Caki2 (cell line): ENCODE measurements at regions not wholly inside any gene's neighbourhood (a gene's known extent, or its start where the extent isn't known, plus 50 kb on each side); places are given as distances from the start of the nearest gene placed in this dataset.
A peak's percentile ranks its signal among the peaks of the same experiment; 100 is the strongest.

Source experiments
- DNase-seq: peaks from one replicate; pipeline ENCODE4 v3.0.0-alpha.2; 2015; ENCODE audit warnings: low read depth
- in situ Hi-C: cut with HindIII; loops from 2 replicates; pipeline ENCODE4 v1.10.0; 2016; ENCODE audit warnings: low sequenced_read_pairs, low pct_unique_long_range_greater_than_20kb, mixed read lengths

DNA sequence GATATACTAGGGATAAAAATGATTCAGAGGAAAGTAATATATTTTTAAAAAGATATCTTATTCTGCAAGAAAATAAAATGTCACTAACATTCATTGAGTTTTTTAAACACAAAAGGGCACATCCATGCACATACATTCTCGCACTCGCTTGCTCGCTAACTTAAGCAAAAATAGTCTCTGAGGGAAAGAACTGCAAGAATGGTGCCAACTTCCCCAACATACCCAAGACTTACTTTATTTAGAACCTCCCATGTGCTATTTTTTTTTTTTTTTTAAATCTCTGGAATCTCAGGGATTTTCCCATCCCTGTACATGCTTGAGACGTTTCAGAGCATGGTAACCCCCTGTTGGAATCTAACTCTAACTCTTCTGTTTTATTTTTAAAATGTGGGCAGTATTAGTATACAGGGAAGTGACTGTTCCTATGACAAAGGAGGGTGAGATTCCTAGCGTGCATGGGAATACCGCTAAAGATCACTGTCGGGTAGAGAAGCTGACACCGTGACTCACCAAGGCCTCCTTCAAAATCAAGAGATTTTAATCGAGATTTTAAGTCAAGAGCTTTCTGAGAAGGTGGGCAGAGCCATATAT lies 187.9 kb upstream of the ZEB2 start:
- DNase-seq, result peak; percentile 48
- in situ Hi-C loops, result no loop called here

DNA sequence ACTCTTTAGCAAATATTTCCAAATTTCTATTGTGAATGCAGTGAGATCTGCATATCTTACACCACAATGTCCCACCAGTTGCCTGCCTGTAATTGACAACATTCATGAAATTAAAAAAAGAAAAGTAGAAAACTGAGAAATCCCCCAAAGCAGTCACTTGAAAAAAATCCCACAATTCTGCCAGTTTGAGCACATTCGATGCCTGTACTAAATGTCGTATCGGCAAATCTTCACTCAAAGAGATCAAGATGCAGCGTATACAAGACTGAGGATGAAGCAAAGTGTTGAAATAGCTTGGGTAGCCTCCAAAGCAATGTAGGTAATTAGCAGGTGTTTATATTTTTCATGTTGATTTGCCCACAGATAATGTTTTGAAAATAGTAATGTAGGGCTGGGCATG lies 186.7 kb upstream of the ZEB2 start:
- no peak for DNase-seq
- in situ Hi-C loops, result no loop called here

DNA sequence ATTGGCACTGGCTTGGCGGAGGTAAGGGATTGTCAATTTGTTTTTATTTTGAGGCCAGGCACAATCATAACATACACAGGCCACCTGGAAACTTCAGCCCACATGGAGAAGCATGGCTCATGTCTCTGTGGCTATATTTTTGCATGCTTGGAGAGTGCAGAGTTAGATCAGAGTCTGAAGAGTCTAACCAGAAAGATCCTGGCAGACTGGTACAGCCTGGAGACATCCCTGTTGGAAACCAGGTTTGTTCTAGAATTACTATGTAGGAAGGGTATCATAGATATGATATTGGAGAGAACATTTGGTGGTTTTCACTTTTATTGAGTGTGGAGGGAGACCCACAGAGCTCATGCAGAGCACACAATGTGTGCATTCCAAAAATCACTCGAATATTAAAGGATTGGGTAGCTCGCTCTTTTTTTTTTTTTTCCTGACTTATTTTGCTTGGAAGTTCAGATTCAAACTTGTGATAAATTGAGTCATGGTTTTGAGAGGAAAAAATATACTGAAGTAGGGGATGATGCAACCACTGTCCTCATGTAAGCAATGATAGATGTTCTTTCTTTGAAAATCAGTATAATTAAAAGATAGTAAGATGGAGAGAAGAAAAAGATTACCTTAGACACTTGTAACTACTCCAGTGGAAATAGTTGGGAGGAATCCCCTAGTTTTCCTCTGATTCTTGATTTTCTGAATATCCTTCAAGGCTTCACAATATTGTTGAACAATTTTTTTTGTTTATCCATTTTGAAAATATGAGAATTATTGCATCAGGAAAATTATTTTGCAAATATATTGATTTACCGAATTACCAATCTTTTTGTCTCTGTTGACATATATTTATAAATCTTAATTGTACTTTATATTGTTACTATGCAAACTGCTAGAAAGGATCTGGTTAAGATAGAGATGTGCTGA lies 185.7 kb upstream of the ZEB2 start:
- DNase-seq, result no peak
- in situ Hi-C loops, result no loop called here

DNA sequence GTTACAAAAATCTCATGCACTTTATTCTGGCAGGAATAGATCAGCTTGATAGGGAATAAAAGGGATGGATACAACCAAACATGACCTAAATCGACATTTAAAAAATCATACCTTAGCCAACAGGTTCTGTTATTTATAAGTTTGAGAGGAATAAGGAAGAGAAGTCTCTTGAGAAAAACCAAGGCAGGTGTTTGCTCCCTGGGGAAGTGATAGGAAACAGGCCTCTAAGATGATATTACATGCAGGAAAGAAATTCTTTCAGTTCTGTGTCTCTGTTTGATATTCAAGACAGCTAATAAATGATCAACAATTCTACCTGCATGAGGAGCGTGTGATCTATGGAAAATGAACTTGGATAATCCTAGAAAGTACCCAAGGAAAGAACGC lies 184.8 kb upstream of the ZEB2 start:
- DNase-seq, result no peak
- in situ Hi-C loops, result no loop called here

DNA sequence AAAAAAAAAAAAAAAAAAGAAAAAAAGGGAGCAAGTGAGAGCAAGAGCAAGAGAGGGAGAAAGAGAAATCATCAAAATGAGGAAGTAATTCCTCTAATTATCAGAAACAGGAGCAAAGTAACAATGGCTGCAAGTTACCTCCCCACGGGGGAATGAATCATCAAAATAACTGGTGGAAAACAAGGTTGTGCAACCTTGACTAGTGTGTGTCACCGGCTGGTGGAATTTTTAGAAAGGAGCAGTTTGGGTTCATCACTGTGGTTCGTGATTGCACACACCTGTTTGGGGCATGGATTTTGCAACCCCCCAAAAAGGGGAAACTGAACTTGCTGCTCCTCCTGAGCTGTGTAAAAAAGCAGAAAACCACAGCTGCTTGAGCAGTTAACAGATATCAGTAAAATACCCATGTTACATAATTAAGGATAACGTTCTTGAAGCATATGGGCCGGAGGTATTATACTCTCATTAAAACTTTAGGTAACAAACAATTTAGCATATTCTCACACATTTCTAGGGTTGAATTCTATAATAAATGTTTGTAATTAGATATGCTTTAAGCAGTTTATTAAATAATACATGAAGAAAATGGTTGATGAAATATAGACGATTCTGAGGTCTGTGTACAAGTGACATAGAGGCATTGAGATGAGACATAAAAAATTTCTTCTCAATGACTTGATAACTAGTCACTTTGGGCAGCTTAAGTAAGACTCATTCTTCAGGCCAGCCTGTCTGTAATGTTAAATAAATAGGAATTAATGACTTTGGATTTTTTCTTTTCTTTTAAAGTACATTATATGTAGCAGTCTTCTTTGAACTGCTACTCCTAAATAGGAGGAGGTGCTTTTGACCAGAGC lies 184.2 kb upstream of the ZEB2 start:
- in situ Hi-C loops, result no loop called here
- peak; percentile 48 for DNase-seq

DNA sequence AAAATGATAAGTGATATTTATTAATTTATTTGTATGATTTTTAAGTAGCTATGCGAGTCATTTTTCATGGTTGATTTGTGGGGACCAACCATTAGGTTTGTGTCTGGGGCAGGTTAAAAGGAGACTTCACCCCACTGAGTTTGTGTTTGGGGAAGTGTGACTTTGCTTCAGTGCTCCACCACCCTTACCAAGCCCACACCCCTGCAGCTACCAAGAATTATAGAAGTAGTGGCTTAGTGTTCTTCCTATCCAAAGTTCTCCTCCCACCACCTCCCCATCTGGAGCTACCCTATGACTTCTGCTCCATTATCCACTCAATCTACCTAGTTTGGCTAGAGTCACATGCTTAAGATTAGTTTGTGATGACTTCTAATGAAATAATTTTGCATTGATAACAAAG lies 182.1 kb upstream of the ZEB2 start:
- in situ Hi-C loops, result no loop called here
- DNase-seq, result no peak

DNA sequence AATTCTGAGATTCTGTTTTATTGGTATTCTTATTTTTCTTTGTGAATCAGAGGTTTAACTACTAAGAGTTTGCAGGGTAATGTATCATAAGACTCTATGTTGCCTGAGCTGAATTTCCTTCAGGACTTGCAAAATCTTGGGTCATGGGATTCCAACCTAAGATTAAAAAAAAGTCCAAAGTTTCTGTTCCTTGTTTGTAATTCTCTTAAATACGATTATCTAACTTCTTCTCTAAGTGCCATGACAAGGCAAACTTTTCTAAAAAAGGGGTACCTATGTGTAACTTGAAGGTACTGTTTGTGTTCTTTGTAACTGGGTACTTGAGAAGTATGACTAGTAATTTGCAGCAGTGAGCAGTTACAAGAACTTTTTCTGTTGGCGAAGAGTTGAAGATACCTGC lies 181.3 kb upstream of the ZEB2 start:
- no peak for DNase-seq
- in situ Hi-C loops, result no loop called here

DNA sequence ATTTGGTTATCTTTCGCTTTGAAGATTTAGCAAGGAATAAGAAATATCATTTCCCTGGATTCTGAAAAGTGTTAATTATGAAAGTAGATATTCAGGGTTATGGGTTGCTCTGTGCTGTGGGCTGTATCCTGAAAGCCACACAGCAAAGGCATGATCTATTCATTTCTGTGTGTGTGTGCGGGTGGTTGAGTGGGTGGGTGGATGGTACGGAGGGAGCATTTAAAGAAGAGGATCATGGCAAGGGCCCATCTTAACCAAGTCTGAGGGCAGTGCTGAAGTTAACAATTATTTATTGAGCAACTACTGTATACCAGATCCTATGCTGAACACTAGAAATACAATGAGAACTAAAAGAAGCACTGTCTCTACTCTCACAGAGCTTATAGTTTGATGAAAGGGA lies 178.2 kb upstream of the ZEB2 start:
- in situ Hi-C loops, result no loop called here
- DNase-seq, result no peak

DNA sequence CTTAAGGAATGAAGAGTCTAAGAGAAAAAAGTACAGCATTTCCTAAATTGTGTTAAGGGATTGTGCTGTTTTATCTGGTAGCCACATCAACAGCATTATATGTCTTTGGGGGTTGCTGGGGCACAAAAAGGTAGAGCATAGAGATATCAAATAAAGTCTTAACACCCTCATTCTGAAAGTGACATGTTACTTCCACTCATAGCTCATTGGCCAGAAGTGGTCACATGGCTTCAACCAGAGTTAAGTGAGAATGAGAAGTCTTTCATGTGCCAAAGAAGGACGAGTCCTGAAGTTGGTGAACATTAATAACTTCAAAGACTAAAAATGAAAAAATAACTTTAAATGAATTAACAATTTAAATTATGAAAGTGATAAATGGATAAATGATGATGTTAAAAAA lies 175.7 kb upstream of the ZEB2 start:
- DNase-seq, result no peak
- in situ Hi-C loops, result no loop called here

DNA sequence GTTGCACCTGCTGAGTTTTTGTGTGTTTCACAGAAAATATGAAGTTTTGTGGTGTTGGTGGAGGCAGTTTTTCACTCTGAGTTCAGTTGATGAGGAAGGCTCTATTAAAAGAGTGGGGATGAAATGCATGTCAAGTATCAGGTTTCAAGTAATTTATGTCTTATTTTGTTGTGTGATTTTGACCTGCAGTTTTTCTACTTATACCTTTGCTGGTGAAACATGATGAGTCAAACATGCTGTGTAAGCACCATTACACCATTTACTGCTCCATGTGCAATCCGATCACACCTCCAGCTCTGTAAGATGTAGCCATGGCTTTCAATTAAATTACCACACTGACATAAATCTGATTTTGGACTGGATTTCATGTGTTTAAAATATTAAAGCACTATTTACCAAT lies 174.5 kb upstream of the ZEB2 start:
- no peak for DNase-seq
- in situ Hi-C loops, result no loop called here

DNA sequence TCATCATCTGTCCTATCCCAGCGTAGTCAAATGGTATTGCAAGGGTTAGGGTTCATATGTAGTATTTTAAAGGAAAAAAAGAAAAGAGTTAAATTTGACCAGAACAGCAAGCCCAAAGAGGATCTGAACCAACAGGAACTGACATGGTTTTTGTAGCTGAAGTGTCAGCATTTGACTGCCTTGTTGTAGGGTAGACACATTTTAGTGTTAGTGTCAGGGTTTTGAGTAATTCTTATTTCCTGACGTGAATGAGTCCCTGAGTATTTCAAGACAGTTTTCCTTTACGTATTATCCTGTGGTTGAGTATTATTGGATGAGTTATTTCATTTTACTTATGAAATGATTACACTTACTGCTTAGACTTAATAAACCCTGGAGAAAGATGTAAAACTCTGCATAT lies 173.3 kb upstream of the ZEB2 start:
- no peak for DNase-seq
- in situ Hi-C loops, result no loop called here

DNA sequence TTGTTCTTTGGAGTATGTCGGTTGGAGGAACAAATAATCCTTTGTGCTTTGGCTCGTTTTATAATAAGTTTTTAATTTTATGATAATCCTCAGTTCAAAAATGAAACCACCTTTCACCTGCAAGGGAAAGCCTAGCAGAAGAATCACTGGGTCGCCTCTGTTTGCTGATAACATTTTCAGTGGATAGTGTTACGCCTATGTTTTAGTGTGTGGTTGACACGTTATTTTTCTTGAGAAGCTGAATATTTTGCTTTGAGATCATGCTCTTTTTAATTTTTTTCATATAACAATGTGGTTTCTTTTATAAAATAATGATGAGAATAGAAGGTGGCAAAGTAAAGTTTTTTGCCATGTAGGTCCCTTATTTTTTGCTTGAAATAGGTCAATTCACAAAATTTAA lies 172.7 kb upstream of the ZEB2 start:
- in situ Hi-C loops, result no loop called here
- no peak for DNase-seq

DNA sequence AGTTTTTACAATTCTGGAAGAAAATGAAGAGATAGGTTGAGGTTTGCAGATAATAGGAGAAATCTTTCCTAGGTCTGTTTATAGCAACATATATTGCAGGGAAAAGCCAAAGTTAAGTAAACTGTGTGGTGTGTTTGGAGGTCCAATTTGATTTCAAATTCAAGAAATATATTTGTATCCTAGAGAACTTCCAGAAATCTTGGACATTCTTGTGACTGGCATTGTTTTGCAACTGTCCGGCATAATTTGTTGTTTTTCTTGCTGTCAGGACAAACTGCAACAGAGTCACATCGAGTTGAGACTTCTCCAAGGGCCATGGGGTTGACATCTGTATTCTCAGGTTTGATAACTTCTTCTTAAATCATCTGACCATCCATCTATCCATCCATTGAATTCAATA lies 170.9 kb upstream of the ZEB2 start:
- in situ Hi-C loops, result no loop called here

DNA sequence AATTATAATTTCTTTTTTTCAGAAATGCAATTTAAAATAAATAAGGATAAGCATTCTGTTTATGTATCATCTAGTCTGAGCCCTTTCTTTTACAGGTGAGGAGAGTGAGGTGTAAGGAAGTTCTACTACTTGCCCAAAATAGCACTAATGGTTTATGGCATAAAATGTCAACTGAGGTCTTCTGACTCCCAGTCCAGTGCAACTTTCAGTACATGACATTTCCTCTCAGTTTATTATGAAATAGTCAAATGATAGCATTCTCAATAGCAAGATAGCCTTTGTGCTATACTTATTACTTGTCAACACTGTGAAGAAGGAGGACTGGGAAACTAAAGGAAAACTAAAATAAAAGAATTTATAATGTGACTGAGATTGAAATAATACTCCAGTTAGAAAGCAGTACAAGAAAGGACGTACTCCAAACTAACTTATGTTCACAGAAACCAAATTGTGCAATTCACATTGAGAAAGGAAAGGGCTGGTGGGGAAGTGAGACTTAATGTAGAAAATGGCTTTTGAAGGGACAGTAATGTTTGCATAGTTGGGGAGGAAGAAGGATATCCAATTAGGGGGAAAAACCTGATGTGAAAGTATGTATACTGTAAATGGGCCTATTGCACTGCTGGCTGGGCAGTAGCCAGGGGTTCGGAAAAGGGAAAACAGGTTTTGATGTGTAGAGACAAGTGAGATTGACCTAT lies 166.7 kb upstream of the ZEB2 start:
- in situ Hi-C loops, result no loop called here

More for the DNA sequence above, 170.9 kb upstream of the ZEB2 start:
- DNase-seq, result no peak

DNA sequence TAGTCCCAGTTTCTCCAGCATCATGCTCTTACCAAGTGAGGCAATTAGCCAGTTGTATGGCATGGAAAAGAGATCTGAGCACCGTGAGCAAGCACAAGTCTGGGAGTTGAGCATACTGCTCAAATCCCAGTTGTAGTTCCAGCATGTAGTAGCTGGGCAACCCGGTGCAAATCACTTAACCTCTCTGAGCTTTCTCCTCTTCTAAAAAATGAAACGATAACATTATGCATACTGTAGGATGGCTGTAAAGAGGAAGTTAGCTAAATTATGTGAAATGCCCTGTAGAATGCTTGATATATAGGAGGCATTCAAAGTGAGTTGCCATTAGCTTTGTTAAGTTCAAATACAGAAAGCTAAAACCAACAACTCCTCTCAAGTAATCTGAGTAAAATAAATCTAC lies 164.0 kb upstream of the ZEB2 start:
- in situ Hi-C loops, result no loop called here
- DNase-seq, result no peak

More for the DNA sequence above, 166.7 kb upstream of the ZEB2 start:
- DNase-seq, result no peak

DNA sequence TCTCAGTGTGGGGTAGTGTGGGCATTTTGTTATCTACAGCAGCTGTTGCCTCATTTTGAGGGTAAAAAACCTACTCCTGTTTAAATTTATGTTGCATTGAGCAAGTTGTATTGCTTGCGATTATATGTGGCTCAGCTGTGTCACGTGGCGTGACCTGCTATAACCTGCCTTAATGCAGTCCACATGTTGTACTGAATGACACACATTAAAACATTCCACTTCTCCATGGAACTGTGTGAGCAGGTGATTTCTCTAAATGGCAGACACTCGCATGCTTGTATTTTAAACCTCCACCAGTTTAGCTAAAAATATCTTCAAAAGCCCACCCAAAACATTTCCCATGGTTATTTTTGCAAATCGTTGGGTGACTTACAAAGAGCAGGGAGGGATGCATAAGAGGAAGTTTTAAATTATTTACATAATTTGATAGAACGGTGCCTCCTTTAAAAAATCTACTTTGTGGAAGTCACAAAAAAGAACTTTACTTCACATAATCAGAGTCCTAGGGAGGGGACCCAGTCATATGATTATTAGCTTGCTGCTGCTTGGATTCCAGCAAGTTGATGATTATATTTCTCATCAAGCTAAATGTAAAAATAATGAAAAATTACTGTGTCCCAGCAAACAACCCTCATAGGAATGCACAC lies 163.3 kb upstream of the ZEB2 start:
- in situ Hi-C loops, result no loop called here
- no peak for DNase-seq

DNA sequence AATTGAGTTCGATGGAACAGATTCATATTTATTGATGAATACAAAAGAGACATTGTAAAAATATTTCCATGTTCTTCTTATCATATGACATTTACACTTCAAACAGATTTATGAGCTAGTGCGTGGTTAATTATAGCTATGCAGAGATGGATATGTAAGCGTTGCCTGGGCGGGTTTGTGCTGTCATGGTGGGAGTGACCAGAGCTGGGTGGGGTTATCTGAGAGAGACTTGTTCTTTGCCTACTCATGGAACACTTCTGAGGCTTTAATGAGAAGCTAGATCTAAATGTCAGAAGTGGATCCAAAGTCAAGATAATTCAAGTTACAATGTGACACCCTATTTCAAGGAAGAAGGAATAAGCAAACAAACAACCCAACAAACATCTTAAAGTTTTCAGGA lies 162.3 kb upstream of the ZEB2 start:
- in situ Hi-C loops, result no loop called here
- no peak for DNase-seq

DNA sequence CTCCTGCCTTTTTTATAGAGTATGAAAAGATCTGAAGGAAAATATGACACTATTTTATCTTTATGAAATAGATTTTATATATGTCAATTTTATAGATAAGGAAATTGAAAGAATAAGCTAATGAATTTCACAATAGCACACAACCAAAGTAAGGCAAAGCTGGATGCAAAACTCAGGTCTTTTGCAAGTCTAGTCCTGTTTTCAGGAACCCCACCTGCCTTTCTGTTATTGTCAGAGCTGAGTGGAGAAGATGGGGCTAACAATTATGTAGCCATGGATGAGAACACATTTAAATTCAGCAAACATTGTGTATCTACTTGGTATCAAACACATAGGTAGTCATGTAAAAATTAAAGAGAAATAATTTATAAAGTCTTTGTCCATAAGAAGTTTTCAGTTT lies 161.5 kb upstream of the ZEB2 start:
- in situ Hi-C loops, result no loop called here
- DNase-seq, result no peak
